ENCODE measurements at regions not wholly inside any gene's neighbourhood (a gene's known extent, or its start where the extent isn't known, plus 50 kb on each side); places are given as distances from the start of the nearest gene placed in this dataset.

GRCh38 chr6:159104163-159104925, 59.6 kb upstream of the TAGAP start:
- H3K4me1 ChIP-seq (ENCODE audit: control insufficient read depth in 1 of 2, low read depth in 2 of 2): no peaks in the 10 kb centered on the region
- no peaks in the 10 kb centered on the region for H3K36me3 ChIP-seq
- H3K27me3 ChIP-seq (replicated peaks; ENCODE audit: insufficient read depth): no peaks in the 10 kb centered on the region
- H3K27ac ChIP-seq: no peak overlapping the region
- DNase-seq (ENCODE audit: low spot score): no peak
- H3K9me3 ChIP-seq: no peaks in the 10 kb centered on the region
- no peak overlapping the region for H3K4me3 ChIP-seq
- TF ChIP-seq CTCF (IDR thresholded peaks at IDR 0.05): peak; percentile 67
- no peak for ATAC-seq (ENCODE audit: insufficient number of reproducible peaks, low FRiP score, low read depth)

- H3K9me3 ChIP-seq: no peaks in the 10 kb centered on the region
- no peak for DNase-seq (ENCODE audit: low spot score)
- no peak for TF ChIP-seq CTCF (IDR thresholded peaks at IDR 0.05)
- no peaks in the 10 kb centered on the region for H3K27me3 ChIP-seq (replicated peaks; ENCODE audit: insufficient read depth)
- no peak overlapping the region for H3K4me3 ChIP-seq
- no peaks in the 10 kb centered on the region for H3K36me3 ChIP-seq
- ATAC-seq (ENCODE audit: insufficient number of reproducible peaks, low FRiP score, low read depth): no peak
- no peaks in the 10 kb centered on the region for H3K4me1 ChIP-seq (ENCODE audit: control insufficient read depth in 1 of 2, low read depth in 2 of 2)
- no peak overlapping the region for H3K27ac ChIP-seq
Observed at GRCh38 chr6:159103396-159104162, 58.8 kb upstream of the TAGAP start.

- Histone ChIP-seq H3K4me3 (no peak overlapping the region), H3K36me3 (no peaks in the 10 kb centered on the region), H3K9me3 (no peaks in the 10 kb centered on the region), H3K4me1 (ENCODE audit: control insufficient read depth in 1 of 2, low read depth in 2 of 2) (no peaks in the 10 kb centered on the region), H3K27ac (no peak overlapping the region), H3K27me3 (replicated peaks; ENCODE audit: insufficient read depth) (no peaks in the 10 kb centered on the region)
- no peak for TF ChIP-seq CTCF (IDR thresholded peaks at IDR 0.05)
- no peak for ATAC-seq (ENCODE audit: insufficient number of reproducible peaks, low FRiP score, low read depth)
- DNase-seq (ENCODE audit: low spot score): no peak
Observed at GRCh38 chr6:159102373-159103160, 57.8 kb upstream of the TAGAP start.

- ATAC-seq (ENCODE audit: insufficient number of reproducible peaks, low FRiP score, low read depth) (no peak), DNase-seq (ENCODE audit: low spot score) (no peak)
- no peaks in the 10 kb centered on the region for H3K27me3 ChIP-seq (replicated peaks; ENCODE audit: insufficient read depth)
- H3K9me3 ChIP-seq: no peaks in the 10 kb centered on the region
- H3K4me3 ChIP-seq: no peak overlapping the region
- no peak overlapping the region for H3K27ac ChIP-seq
- H3K4me1 ChIP-seq (ENCODE audit: control insufficient read depth in 1 of 2, low read depth in 2 of 2): no peaks in the 10 kb centered on the region
- TF ChIP-seq CTCF (IDR thresholded peaks at IDR 0.05): no peak
- H3K36me3 ChIP-seq: no peaks in the 10 kb centered on the region
Observed at GRCh38 chr6:159101656-159102055, 56.9 kb upstream of the TAGAP start.

All from thoracic aorta (tissue), 2 donors.